ENCODE measurements at regions not wholly inside any gene's neighbourhood (a gene's known extent, or its start where the extent isn't known, plus 50 kb on each side); places are given as distances from the start of the nearest gene placed in this dataset.
"Not testable (repeated sequence)": the region's sequence is repeated elsewhere in the genome, so short reads cannot be mapped to it uniquely, and the experiment has no call there.

DNA sequence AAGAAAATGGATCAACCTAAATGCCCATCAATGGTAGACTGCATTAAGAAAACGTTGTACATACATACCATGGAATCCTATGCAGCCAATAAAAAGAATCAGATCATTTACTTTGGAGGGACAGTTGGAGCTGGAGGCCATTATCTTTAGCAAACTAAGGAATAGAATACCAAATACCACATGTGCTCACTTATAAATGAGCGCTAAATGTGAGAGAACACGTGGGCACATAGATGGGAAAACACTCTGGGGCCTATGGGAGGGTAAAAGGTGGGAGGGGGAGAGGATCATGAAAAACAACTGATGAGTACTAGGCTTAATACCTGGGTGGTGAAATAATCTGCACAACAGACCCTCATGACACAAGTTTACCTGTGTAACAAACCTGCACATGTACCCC is 1729.9 kb upstream of the PCDH10 start:
- DNase-seq: no peak

DNA sequence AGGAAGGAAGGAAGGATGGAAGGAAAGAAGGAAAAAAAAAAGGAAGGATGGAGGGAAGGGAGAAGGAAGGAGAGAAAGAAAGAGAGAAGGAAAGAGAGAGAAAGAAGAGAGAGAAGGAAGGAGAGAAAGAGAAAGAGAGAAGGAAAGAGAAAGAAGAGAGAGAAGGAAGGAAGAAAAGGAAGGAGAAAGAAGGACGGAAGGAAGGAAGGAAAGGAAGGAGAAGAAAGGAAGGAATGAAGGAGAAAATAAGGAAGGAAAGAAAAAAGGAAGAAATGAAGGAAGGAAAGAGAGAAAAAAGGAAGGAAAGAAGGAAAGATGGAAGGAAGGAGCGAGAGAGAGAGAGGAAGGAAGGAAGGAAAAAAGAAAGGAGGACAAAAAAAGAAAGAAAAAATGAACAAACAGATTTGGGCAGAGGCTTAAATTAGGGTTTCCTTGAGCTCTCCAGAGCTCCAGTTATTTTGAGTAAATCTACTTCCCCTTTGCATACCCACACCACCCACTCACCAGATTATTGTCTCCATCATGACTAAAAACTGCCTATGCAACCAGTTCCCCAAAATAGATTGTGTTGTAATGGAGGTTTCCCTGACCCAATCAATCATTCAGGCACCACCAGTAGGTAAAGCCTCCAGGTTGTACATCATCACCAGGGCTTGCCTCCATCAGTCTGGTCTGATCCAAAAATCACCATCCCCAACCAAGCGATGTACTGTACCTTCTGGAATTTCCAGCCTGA is 1722.9 kb upstream of the PCDH10 start:
- no peak for DNase-seq

DNA sequence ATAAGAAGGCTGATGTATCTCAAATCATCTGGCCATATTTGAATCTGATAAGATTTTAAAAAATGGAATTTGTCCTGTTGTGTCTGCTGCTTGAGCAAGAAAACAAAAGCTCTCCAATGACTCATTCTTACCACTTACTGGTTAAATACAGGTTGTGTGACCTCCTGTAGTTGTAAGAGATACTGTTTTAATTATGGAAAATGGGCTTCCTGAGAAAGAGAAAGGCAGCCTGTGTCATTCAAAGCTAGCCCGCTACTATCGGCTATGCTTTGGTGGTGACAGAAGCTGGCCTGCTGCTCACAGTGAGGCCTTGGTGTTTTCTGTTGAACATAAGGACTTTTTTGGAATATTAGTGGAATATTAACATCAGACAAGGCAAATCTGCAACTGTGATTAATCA is 1722.1 kb upstream of the PCDH10 start:
- DNase-seq: peak in 1 of 2 experiments; percentile 20

DNA sequence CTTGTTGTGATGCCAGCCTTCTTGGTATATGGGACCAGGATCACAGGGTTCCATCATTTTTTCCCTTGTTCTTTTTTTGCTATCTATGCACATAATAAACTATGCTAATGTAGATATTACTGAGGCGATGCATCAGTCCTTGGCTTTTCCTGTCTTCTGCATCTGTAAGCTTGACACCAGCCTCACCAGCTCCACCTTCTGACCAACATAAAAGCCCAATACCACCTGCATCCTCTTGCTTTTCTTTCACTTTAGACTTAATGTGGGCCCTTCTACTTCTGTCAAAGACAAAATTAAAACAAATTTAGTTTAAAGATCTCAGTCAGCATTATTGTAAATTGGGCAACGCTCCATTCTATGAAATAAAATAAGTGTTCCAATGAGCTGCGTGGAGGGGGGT is 1718.8 kb upstream of the PCDH10 start:
- no peak for DNase-seq

DNA sequence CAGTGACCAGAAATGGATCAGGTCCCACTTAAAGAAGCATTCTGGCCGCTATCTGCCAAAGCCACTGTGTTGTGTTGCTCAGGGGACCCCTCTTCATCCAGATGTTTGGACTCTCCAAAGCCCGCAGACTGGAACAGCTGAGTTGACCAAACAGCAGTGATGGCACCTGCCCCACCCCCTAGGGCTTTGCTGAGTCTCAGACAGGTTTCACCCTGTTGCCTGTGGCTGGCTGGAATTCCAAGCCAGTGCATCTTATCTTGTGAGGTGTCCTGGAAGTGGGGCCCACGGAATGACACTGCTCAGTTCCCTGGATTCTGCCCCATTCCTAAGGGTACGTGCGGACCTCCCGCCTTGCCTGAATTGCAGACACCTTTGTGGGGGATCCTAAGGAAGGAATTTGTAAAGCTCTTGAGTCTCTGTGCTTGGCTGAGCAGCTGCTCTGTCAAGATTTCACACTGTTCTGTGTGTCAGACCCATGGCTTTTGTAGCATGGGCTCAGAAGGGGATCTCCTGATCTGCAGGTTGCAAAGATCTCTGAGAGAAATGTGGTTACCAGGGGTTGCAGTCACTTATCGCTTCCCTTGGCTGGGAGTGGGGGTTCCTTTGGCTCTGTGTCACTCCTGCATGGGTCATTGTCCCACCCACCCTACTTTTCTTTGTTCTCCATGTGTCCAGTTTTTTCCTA is 1707.9 kb upstream of the PCDH10 start:
- DNase-seq: no peak

DNA sequence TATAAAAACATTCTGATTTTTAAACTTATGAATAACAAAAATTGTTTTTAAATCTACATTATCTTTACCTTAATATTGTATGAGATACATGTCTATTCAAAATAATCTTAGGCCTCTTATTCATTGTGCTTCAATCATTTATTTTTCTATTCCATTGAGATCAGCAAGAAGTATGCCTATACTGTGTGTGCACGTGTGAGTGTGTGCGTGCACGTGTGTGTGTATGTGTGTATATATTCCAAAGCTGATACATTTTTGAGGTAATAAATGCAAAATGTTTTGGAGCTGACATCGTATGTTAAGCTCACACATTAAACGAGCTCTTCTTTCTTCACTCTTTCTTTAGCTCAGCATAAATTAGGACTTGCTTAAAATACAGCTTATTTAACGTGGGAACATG is 1701.2 kb upstream of the PCDH10 start:
- DNase-seq: no peak

DNA sequence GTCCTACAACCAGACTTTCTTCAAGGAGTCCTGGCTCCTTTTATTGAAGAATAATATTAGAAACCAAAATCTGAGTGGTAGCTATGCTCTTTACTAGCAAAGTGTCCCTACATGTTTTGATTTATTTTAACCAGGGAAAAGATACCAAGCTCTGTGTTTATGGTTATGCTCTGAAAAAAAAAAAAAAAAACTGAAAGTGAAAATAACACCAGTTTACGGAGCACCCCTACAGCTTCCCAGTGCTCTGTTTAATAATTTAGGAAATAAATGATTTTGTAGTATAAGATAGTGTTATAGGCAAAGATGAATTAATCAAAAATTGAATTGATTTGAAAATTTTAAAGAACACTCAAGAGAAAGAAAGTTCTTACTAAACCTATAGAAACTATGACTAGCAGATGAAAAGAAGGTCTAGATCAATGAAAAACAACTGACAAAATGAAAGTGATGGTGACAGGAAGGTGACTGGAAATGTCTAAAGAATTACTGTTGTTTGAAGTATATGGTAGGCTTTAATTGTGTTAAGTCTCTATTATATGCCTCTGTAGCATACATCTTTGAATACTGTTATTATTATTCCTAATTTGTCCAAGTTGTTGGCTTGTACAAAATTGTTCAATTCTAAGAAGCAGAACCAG is 1698.4 kb upstream of the PCDH10 start:
- no peak for DNase-seq

DNA sequence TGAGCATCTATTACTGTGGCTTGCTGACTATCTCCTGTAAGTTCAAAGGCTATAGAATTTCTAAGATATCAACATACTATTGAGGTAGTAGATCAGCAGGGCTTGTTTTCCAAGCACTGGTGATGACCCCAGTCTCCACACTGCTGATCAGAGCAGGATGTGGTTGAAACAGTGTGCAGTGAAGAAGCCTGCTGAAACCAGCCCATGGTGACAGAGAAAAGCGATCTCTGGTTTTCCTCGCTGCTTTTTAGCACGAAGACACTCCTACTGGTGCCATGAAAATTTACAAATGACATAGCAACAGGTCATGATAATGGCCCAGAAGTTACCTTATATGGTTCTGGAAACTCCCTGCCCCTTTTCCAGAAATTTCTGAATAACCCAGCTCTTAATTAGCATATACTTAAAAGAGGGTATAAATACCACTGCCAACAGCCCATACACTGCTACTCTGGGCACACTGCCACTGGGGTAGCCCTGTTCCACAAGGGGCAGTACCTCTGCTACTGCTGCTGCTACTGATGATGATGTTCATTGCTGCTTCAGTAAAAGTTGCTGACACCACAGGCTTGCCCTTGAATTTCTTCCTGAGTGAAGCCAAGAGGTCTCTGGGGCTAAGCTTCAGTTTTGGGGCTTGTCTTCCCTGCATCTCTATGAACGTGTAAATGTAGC is 1689.5 kb upstream of the PCDH10 start:
- no peak for DNase-seq

DNA sequence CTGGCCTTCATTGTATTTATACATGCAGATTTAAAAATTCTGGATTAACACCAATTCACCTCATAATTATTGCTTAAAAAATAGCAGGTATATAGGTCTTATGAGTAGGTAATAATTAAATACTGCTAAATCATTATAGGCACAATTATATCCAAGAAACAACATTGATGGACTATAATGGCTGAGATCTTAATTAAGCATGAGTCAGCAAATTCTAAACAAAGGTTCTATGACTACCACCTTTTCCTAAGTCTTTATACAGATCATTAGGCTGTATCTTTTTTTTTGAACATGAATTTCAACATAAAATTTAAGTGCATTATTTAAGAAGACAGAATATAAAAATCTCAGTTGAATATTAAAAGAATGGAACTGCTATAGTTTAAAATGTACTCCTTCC is 1678.7 kb upstream of the PCDH10 start:
- no peak for DNase-seq

DNA sequence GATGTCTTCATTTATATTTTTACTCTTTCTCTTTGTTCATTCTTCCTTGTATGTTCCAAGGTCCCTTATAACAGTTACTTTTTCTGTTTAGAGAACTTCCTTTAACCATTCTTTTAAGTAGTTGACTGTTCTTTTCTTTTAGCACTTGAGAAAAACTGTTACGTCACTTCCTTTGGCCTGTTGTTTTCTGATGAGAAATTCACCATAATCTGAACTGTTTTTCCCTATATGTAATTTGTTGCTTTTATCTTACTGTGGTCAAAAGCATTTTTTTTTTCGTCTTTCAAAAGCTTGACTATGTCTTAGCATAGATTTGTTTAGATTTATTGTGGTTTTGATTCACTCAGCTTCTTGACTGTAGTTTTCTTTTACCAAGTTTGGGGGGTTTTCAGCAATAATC is 1660.3 kb upstream of the PCDH10 start:
- no peak for DNase-seq

DNA sequence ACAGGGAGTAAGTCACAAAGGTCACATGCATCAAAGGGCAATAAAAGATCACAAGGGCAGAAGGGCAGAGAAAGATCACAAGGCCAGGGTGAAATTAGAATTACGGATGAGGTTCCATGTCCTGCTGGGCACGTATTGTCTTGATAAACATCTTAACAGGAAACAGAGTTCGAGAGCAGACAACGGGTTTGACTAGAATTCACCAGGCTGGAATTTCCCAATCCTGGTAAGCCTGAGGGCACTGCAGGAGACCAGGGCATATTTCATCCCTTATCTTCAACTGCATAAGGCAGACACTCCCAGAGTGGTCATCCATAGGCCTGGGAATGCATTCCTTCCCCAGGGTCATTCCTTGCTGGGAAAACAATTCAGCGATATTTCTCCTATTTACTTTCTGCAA is 1652.9 kb upstream of the PCDH10 start:
- not testable (repeated sequence) for DNase-seq

DNA sequence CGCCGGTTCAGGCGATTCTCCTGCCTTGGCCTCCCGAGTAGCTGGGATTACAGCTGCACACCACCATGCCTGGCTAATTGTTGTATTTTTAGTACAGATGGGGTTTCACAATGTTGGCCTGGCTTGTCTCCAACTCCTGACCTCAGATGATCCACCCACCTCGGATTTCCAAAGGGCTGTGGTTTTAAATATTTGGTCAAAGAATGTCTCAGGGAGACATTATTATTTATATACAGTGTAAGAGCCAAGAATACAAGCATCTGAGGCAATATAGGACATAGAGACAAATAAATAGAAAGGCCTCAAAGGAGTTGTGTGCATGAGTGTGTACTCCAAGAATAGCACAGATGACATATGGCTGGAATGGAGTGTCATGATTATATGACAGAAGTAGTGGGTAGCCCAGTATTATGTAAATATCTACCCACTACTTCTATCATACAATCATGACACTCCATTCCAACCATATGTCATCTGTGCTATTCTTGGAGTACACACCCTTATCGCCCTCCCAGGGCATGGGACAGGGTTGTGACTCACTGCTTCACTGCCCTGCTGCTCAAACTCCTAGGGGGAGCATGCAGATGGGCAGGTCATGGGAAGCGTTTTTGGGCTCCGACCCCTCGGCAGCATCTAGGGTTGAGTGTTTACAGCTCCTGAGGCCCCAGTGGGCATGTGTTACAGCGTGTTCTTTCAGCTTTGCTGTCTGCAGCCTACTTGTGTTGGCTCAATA is 1649.8 kb upstream of the PCDH10 start:
- DNase-seq: no peak

DNA sequence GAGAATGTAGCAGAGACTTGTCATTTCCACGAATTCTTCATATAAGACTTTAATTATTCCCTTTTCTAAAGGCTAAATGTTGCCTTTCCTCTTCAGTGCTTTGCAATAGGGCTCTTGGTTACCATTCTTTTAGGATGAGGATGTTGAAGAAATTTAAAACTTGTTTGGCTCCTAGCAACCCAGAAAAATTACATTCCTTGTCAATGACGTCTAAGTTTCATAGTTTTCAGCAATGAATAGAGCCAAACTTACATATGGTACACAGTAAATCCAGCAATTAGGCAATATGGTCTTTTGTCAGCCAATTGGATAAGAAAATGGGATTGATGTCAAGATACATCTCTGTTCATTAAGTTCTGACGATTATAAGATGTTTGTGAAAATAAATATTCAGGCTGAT is 1639.6 kb upstream of the PCDH10 start:
- DNase-seq: no peak

DNA sequence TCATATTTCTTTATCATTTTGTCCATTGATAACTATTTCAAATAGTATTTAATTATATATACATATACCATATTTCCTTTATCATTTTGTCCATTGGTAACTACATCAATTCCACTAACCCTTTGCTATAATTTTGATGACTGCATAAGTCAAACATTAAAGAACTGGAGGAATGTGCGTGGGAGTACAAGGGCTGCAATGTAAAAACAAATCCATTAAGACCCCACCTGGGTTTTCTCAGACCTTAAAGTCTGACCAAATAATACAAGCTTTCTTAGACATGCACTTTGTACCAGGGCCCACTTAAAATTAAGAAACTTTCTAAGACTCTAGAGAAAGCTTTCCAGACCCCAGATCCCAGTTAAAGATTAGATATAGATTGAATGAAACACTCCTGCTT is 1622.4 kb upstream of the PCDH10 start:
- no peak for DNase-seq

DNA sequence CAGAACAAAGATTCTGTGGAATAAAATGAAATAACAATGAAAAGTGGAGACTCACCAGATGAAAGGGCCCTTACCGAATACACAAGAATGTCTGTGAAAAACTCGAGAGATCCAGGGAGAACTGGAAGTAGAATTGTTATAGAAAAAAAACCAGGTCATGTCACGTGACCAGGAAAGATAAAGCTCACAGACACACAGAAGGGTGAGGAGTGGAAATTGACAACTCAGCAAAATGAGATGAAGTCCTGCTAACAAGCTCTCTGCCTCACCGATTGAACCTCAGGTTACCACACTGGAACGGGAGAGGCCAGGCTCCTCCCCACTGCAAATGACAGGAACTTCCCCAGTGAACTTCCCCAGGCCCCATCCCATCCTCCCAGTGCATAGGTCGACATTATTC is 1618.0 kb upstream of the PCDH10 start:
- no peak for DNase-seq

DNA sequence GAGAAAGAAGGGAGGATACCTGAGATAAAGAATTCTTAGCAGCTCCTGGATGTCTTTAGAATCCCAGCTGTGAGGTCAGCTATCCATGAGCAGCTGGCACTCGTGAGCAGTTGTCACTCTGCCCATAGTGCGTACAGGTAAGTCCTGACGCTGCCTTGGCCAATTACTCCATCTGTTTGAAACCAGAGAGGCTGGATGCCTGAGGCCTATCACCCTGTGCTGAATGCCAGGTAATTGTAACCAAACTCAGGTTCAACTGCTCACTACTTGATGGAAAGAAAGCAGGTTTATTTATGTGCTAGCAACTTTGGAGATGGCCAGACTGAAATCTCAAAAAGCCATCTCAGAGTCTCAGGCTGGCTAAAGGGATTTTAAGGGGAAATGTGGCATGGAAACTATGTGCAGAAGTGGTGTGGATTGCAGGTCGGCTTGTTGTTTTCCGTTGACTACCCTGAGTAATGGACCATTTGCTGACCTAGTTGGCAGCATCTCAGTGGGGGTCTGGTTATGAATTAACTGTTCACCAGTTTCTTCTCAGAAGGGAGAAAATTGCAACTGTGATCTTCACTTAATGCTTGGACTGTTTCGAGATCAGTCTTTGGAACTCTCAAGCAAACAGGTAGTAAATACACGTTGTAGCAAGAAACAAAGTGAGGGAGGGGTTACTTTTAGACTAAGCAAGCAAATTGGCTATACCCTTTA is 1614.0 kb upstream of the PCDH10 start:
- no peak for DNase-seq

DNA sequence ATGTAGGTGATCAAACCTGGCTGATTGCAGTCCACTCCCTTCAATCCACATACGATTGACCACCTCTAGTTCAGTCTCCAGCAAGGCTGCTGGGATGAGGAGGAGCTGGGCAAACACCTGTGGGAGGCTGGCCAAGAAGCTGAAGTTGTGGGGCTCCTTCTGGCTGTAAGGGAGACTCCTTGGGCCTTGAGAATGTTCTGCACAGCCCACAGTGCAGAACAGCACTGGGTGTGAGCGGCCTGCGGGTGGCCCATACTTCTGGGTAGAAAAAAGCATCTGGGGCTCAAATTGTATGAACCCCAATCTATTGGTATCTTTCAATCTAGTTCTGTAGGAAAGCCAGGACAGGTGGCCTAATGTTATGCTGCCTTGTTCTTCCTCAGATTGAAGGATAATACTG is 1608.8 kb upstream of the PCDH10 start:
- DNase-seq: no peak

DNA sequence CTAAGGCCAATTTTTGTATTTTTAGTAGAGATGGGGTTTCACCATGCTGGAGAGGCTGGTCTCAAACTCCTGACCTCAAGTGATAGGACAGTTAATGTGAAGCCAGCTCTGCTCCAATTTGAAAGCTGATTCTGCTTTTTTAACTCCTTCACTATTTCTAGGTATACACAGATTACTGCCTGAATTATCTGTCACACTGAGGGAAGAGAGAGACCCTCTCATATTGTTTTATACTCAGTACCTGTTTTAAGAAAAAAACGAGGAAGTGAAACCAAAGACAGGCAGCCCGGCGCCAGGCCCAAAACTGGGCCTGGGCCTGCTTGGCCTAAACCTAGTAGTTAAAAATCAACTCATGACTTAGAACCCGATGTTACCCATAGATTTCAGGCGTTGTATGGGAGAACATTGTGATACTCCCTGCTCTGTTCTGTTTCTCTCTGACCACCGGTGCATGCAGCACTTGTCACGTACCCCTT is 1601.5 kb upstream of the PCDH10 start:
- DNase-seq: no peak

DNA sequence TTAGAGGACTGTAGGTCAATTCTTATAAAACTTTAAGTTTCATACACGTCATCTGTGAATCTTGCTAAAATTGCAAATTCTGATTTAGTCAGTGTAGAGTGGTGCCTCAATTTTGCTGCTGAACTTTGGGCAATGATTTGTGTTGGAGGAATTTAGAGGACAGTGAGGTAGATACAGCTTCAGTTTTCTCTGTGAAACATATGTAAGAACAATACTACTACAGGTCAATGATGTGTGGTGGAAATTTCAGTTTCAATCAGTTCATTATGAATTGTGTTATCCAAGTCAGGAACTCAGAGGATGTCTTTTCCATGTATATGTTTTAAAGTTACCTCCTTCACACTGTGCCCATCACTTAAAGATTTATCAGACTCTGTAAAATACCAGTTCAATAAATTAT is 1597.8 kb upstream of the PCDH10 start:
- DNase-seq: no peak

DNA sequence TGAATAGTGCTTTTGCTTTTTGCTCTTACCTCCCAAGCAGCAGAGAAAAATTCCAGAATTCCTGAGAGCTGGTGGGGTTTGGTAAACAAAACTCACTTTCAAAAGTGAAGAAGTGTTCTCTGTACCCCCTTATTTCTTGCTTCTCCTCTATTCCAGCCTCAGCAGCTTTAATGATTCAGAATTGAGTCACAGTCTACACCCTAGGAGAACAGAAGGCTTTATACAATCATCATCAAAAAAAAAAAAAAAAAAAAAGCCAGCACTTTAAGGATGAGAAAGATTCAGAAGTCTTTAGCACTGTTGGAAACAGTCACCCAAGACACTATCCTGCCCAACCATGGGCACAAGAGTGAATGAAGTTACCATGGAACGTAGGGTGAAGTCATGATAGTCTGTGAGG is 1583.1 kb upstream of the PCDH10 start:
- no peak for DNase-seq

DNA sequence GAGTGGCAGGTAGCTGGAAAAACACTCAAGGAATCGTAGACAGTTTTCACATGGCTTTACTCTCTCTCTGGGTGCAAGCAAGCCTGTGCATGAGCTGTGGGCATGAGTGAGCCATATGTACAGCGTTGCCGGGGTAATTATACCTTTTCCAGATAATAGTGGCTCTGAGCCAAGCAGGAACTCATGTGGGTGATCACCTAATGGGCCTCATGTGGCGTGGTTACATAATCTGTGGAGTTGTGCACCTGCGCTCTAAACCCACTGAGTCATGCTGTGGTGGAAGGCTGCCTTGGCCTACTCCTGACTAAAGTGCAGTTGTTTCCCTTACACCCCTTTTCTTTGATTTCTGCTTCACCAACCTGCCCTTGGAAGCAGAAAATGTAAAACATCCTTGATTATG is 1564.5 kb upstream of the PCDH10 start:
- peak in 1 of 2 experiments; percentile 26 for DNase-seq

DNA sequence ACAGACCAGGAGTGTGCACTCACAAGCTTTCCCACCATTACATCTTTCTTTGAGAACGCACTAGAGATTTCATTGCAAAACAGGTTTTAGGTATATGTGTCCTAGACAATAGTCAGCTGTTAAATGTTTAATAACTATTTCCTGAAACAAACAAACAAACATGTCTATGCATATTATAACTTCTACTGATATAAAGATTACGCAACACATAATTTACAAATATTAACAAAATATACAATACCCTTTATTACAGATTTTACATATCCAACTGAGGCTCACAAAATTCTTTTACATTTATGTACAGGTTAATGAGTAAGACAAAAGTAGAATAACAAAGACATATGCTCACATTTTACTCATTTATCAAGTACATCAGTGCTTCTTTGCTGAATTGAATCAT is 1554.0 kb upstream of the PCDH10 start:
- no peak for DNase-seq
